GM19023 (cell line): ENCODE measurements at regions not wholly inside any gene's neighbourhood (a gene's known extent, or its start where the extent isn't known, plus 50 kb on each side); places are given as distances from the start of the nearest gene placed in this dataset.
"Not testable (repeated sequence)": the region's sequence is repeated elsewhere in the genome, so short reads cannot be mapped to it uniquely, and the experiment has no call there.

ENCODE experiments used
- ATAC-seq: cut with Tn5 transposase; IDR thresholded peaks from one replicate; pipeline ENCODE4 v1.9.1; 2021; ENCODE audit warnings: mild to moderate bottlenecking, moderate library complexity; ENCODE audit not compliant: unreplicated experiment

DNA sequence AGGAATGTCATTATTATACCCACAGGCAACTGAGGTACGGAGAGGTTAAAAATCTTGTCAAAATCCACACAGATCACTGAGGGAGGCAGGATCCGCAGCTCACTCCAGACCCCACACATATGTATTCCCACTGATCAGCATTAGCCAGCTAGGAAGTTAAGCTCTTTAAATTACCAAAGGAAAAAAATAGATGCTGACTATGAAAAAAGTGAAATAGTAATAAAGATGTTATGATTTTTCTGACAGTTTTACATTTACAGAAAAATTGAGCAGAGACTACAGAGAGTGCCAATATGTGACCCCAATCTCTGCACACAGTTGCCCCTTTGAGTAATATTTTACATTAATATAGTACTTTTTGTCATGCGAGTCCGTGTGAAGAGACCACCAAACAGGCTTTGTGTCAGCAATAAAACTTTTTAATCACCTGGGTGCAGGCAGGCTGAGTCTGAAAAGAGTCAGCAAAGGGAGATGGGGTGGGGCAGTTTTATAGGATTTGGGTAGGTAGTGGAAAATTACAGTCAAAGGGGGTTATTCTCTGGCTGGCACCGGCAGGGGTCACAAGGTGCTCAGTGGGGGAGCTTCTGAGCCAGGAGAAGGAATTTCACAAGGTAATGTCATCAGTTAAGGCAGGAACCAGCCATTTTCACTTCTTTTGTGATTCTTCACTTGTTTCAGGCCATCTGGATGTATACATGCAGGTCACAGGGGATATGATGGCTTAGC, 61.9 kb upstream of the NAA35 start:
- ATAC-seq: not testable (repeated sequence)

DNA sequence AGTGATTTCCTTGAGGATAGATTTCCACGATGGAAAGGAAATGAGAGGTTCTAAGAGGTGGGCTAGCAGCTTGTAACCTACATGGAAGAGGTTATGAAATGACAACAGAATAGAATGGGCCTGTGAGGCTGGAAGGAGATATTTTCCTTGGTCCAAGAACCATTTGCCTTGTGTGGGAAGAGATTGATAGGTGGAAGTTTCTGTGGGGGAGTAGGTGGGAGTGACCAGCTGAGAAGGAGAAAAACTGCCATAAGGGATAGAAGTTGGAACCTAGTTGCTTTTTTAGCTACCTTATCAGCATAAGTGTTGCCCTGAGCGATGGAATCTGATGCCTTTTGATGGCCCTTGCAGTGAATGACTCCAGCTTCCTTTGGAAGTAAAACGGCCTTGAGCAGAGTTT, 60.4 kb upstream of the NAA35 start:
- ATAC-seq: not testable (repeated sequence)

DNA sequence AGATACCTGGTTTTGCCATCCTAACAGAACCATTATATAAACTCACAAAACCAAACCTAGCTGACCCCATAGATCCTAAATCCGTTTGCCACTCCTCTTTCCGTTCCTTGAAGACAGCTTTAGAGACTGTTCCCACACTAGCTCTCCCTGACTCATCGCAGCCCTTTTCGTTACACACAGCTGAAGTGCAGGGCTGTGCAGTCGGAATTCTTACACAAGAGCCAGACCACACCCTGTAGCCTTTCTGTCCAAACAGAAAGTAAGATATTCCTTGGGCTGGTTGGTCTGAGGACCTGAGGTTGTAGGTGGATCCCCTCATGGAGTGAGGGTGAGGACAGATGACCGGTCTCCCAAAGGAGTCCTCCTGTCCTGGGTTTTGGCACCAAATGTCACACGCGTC, 56.7 kb upstream of the NAA35 start:
- no peak for ATAC-seq

DNA sequence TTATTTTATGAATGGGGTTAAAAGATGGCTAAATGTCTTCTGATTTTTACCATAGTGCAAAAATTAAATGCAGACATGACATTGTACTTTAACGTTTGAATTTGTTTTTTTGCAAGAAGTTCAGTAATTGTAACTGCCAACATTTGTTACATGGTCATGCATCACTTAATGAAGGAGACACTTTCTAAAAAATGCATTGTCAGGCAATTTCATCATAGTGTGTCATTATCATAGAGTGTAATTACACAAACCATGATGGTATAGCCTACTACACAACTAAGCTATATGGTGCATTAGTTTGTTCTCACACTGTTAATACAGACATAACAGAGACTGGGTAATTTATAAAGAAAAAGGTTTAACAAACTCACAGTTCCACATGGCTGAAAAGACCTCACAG, 50.0 kb upstream of the NAA35 start:
- ATAC-seq: no peak
